ENCODE measurements at regions not wholly inside any gene's neighbourhood (a gene's known extent, or its start where the extent isn't known, plus 50 kb on each side); places are given as distances from the start of the nearest gene placed in this dataset.

- TF ChIP-seq EZH2 (IDR thresholded peaks at IDR 0.05; ENCODE audit: low read depth) = no peak
- TF ChIP-seq CTCF (conservative IDR thresholded peaks at IDR 0.05) = no peak
These were observed 137.6 kb upstream of the MAGI2 start for GRCh38 chr7:79590916-79591623.
